ENCODE measurements at regions not wholly inside any gene's neighbourhood (a gene's known extent, or its start where the extent isn't known, plus 50 kb on each side); places are given as distances from the start of the nearest gene placed in this dataset.

DNA sequence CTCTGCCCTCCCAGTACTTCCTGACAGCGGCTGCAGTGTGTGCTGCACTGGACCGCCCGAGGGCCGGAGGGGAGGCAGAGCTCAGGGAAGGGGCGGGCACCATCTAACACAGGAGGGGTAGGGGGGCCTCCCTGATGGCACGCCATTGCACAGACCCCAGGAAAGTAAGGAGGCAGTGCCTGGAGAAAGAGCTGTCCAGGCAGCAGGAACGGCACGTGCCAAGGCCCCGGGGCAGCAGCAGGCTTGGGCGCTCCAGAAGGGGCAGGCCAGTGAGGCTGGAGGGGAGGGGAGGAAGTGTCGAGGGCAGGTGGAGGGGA is 110.7 kb downstream of the CRYAA start:
- no peak for TF ChIP-seq POLR2A (IDR thresholded peaks at IDR 0.05)
- TF ChIP-seq, protein P1, sequence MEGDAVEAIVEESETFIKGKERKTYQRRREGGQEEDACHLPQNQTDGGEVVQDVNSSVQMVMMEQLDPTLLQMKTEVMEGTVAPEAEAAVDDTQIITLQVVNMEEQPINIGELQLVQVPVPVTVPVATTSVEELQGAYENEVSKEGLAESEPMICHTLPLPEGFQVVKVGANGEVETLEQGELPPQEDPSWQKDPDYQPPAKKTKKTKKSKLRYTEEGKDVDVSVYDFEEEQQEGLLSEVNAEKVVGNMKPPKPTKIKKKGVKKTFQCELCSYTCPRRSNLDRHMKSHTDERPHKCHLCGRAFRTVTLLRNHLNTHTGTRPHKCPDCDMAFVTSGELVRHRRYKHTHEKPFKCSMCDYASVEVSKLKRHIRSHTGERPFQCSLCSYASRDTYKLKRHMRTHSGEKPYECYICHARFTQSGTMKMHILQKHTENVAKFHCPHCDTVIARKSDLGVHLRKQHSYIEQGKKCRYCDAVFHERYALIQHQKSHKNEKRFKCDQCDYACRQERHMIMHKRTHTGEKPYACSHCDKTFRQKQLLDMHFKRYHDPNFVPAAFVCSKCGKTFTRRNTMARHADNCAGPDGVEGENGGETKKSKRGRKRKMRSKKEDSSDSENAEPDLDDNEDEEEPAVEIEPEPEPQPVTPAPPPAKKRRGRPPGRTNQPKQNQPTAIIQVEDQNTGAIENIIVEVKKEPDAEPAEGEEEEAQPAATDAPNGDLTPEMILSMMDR (IDR thresholded peaks at IDR 0.05), result no peak
